HCT116 (cell line): ENCODE measurements at regions not wholly inside any gene's neighbourhood (a gene's known extent, or its start where the extent isn't known, plus 50 kb on each side); places are given as distances from the start of the nearest gene placed in this dataset.

Source experiments
- CTCF ChIP-seq, 3 experiments: fragments of 200-600 bp in 1 of 3; sonication (generic) in 1 of 3; IDR thresholded peaks in 2 of 3; conservative IDR thresholded peaks in 1 of 3; 2 replicates each; pipeline ENCODE4 v1.5.1; 2012 to 2017; ENCODE audit warnings: low read depth in 2 of 3, low read length in 2 of 3, antibody characterized with exemption in 1 of 3, borderline replicate concordance in 1 of 3, control low read depth in 1 of 3, mild to moderate bottlenecking in 1 of 3, mixed read lengths in 1 of 3, mixed run types in 1 of 3, moderate library complexity in 1 of 3; ENCODE audit not compliant: insufficient read depth in 1 of 3
- EZH2 ChIP-seq: fragments of 200-600 bp; sonication (generic); IDR thresholded peaks from 2 replicates; pipeline ENCODE4 v1.6.1; 2017; ENCODE audit warnings: antibody characterized with exemption, mixed run types
- FOSL1 ChIP-seq: IDR thresholded peaks from 2 replicates; pipeline ENCODE4 v1.6.1; 2012; ENCODE audit warnings: low read depth
- POLR2A ChIP-seq: IDR thresholded peaks from 2 replicates; pipeline ENCODE4 v1.7.0; 2011; ENCODE audit warnings: borderline replicate concordance; ENCODE audit not compliant: insufficient read depth, insufficient read length; ENCODE audit errors: extremely low read depth
- POLR2AphosphoS5 ChIP-seq: IDR thresholded peaks from 2 replicates; pipeline ENCODE4 v1.6.1; 2011; ENCODE audit warnings: mild to moderate bottlenecking, low read depth, low read length, moderate library complexity
- RAD21 ChIP-seq: IDR thresholded peaks from 2 replicates; pipeline ENCODE4 v1.6.1; 2012; ENCODE audit warnings: low read depth, mild to moderate bottlenecking
- REST ChIP-seq: IDR thresholded peaks from 2 replicates; pipeline ENCODE4 v1.6.1; 2012; ENCODE audit warnings: low read depth
- SP1 ChIP-seq: IDR thresholded peaks from 2 replicates; pipeline ENCODE4 v1.6.1; 2012; ENCODE audit warnings: low read depth
- YY1 ChIP-seq: IDR thresholded peaks from 2 replicates; pipeline ENCODE4 v1.6.1; 2011; ENCODE audit warnings: low read length, low read depth, moderate library complexity, mild to moderate bottlenecking; ENCODE audit not compliant: insufficient replicate concordance; ENCODE audit errors: extremely low read depth
- ZBTB33 ChIP-seq: IDR thresholded peaks from 2 replicates; pipeline ENCODE4 v1.6.1; 2011; ENCODE audit warnings: mild to moderate bottlenecking, low read length, moderate library complexity; ENCODE audit not compliant: insufficient replicate concordance; ENCODE audit errors: extremely low read depth
- ZNF274 ChIP-seq: fragments of 200-500 bp; sonication (Bioruptor generic); IDR thresholded peaks from 2 replicates; pipeline ENCODE4 v1.6.1; 2014; ENCODE audit warnings: mild to moderate bottlenecking, low read depth, low read length, inconsistent platforms

GRCh38 chr2:62567669-62568068, 61.7 kb upstream of the TMEM17 start:
- TF ChIP-seq EZH2 (no peak), CTCF (IDR thresholded peaks at IDR 0.05 in 2 of 3, conservative IDR thresholded peaks at IDR 0.05 in 1 of 3; ENCODE audit: borderline replicate concordance in 1 of 3, insufficient read depth in 1 of 3, low read depth in 2 of 3, low read length in 2 of 3) (no peak), RAD21 (no peak), POLR2A (no peak), YY1 (no peak), POLR2AphosphoS5 (no peak), ZNF274 (no peak), SP1 (no peak), FOSL1 (no peak), ZBTB33 (no peak), REST (no peak)
